ENCODE measurements at regions not wholly inside any gene's neighbourhood (a gene's known extent, or its start where the extent isn't known, plus 50 kb on each side); places are given as distances from the start of the nearest gene placed in this dataset.

DNA sequence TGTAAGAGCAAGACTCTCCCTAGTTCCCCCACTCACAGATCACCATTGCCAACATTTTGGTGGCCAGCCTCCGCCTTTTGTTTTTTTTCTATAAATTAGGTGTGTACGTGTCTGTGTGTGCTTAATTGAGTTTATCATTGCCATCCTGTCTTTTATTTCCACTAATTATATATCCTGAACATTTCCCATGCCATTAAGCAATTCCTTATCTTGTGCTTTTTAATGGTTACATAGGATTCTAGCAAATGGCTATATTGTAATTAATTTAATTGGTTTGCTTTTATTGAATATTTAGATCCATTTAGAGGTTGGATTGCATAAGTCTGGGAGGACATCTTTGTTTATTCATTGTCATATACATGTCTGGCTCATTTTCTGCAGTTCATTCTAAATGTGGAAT, 107.3 kb upstream of the RTL1 start:
- Histone ChIP-seq H3K27me3 (ENCODE audit: control insufficient read depth in 1 of 2, insufficient read depth in 2 of 2, low read length in 2 of 2) (no peaks in the 10 kb centered on the region), H3K36me3 (ENCODE audit: control insufficient read depth in 2 of 2, insufficient read depth in 2 of 2, low read length in 2 of 2) (no peaks in the 10 kb centered on the region), H3K9me3 (ENCODE audit: control insufficient read depth in 2 of 2, low read length in 2 of 2) (peaks cover 0 to 2% of the 10 kb centered on the region in 2 donors), H3K4me1 (ENCODE audit: control insufficient read depth, insufficient read depth, low read length) (no peaks in the 10 kb centered on the region), H3K9ac (ENCODE audit: low read length in 2 of 2) (no peak overlapping the region), H3K4me3 (ENCODE audit: low read length in 2 of 2) (no peak overlapping the region), H3K27ac (ENCODE audit: low read length) (no peak overlapping the region)

DNA sequence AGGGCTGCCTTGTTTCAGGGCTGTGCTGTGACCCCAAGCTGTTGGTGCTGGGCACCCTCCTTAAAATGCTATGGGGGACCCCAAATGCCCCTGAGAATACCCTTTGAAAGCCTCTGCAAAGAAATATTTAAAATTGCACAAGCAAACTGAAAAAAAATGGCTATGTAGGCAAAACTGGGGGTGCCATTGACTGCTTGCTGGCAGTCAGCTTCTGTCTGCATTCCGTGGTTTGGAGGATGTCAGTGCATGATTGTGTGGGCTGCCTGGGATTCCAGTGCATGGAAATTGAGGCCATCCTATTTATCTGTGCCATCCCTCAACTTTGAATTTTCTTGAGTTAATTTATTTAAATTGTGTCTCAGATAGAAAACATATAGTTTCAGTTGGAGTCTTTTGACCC, 113.7 kb upstream of the RTL1 start:
- H3K9ac ChIP-seq (ENCODE audit: low read length in 2 of 2) = no peak overlapping the region
- no peak overlapping the region for H3K27ac ChIP-seq (ENCODE audit: low read length)
- H3K27me3 ChIP-seq (ENCODE audit: control insufficient read depth in 1 of 2, insufficient read depth in 2 of 2, low read length in 2 of 2) = peaks cover 0 to 4% of the 10 kb centered on the region in 2 donors
- H3K4me1 ChIP-seq (ENCODE audit: control insufficient read depth, insufficient read depth, low read length) = no peaks in the 10 kb centered on the region
- peaks cover 0 to under 1% of the 10 kb centered on the region in 2 donors for H3K9me3 ChIP-seq (ENCODE audit: control insufficient read depth in 2 of 2, low read length in 2 of 2)
- no peaks in the 10 kb centered on the region for H3K36me3 ChIP-seq (ENCODE audit: control insufficient read depth in 2 of 2, insufficient read depth in 2 of 2, low read length in 2 of 2)
- H3K4me3 ChIP-seq (ENCODE audit: low read length in 2 of 2) = no peak overlapping the region

DNA sequence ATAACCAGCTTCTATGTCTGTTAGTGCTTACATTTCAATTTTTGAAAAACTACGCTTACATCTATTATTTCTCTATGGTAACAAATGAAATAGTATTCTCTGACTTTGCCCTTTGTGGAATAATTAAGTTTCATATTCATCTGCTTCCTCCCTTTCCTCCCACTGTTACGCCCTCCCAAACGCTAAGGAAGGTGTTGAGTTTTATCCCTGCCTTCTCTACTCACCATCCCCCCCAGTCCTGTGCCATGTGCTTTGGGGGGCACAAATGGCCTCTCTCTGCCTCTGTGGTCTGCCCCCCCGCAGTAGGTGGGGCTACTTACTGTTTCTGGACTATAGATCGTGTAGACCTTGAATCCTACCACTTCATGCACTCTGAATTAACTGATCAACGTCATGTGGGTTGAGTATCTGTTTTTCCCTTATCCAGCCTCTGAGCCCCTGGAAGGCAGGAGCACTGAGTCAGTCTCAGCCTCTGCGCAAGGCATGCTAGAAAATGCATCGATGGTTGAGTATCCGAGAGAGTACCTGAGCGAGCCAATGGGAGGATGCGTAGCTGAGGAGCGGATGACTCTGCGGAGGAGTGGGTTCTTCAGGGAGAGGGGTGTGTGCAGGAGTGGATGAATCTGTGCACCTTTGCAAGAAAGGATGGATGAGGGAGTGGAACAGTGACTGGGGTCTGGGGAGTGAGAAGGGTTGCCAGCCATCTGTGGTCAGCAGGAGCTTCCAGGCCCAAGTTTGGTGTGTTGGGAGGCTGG, 114.5 kb upstream of the RTL1 start:
- H3K4me1 ChIP-seq (ENCODE audit: control insufficient read depth, insufficient read depth, low read length) = no peaks in the 10 kb centered on the region
- H3K4me3 ChIP-seq (ENCODE audit: low read length in 2 of 2) = no peak overlapping the region
- H3K27ac ChIP-seq (ENCODE audit: low read length) = no peak overlapping the region
- no peak overlapping the region for H3K9ac ChIP-seq (ENCODE audit: low read length in 2 of 2)
- no peaks in the 10 kb centered on the region for H3K36me3 ChIP-seq (ENCODE audit: control insufficient read depth in 2 of 2, insufficient read depth in 2 of 2, low read length in 2 of 2)
- H3K9me3 ChIP-seq (ENCODE audit: control insufficient read depth in 2 of 2, low read length in 2 of 2) = no peaks in the 10 kb centered on the region
- peaks cover 0 to 4% of the 10 kb centered on the region in 2 donors for H3K27me3 ChIP-seq (ENCODE audit: control insufficient read depth in 1 of 2, insufficient read depth in 2 of 2, low read length in 2 of 2)

DNA sequence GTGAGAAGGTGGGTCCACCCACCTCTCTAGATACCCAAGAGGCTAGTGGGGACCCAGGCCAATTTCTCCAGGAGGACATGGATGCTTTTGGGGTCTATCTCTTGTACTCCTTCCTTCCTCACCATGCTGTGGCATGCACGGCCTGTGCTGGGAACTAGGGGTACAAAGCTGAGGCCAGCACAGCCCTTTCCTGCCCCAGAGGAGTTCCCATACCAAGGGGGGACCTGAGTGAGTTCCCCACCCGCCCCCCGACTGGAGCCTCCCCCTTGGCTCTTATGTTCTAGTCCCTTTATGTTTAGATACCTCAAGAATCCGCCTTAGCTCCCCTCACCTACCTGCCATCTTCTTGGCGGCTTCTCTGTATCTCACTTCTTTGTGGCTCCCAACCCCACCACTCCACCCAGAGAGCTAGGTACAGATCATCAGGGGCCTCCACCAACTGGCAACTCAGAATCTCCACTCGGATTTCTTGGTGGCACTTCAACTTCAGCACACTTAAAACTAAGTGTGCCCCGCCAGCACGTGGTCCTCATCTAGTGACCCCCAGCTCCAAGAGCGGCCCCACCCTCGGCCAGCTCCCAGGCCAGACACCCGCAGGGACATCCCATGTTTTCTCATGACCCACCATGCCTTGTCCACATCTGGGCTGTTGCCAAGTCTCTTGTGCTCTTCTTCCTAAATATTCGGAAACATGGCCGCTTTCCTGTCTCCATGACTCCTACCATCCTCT, 115.2 kb upstream of the RTL1 start:
- H3K9ac ChIP-seq (ENCODE audit: low read length in 2 of 2) = no peak overlapping the region
- no peak overlapping the region for H3K4me3 ChIP-seq (ENCODE audit: low read length in 2 of 2)
- peaks cover 0 to 4% of the 10 kb centered on the region in 2 donors for H3K27me3 ChIP-seq (ENCODE audit: control insufficient read depth in 1 of 2, insufficient read depth in 2 of 2, low read length in 2 of 2)
- no peaks in the 10 kb centered on the region for H3K36me3 ChIP-seq (ENCODE audit: control insufficient read depth in 2 of 2, insufficient read depth in 2 of 2, low read length in 2 of 2)
- H3K27ac ChIP-seq (ENCODE audit: low read length) = no peak overlapping the region
- H3K4me1 ChIP-seq (ENCODE audit: control insufficient read depth, insufficient read depth, low read length) = no peaks in the 10 kb centered on the region
- no peaks in the 10 kb centered on the region for H3K9me3 ChIP-seq (ENCODE audit: control insufficient read depth in 2 of 2, low read length in 2 of 2)

GRCh38 chr14:101019541-101019940, 116.0 kb upstream of the RTL1 start:
- Histone ChIP-seq H3K4me3 (ENCODE audit: low read length in 2 of 2) (no peak overlapping the region), H3K9me3 (ENCODE audit: control insufficient read depth in 2 of 2, low read length in 2 of 2) (peaks cover 0 to 5% of the 10 kb centered on the region in 2 donors), H3K27me3 (ENCODE audit: control insufficient read depth in 1 of 2, insufficient read depth in 2 of 2, low read length in 2 of 2) (peaks cover 0 to 8% of the 10 kb centered on the region in 2 donors), H3K27ac (ENCODE audit: low read length) (no peak overlapping the region), H3K9ac (ENCODE audit: low read length in 2 of 2) (no peak overlapping the region), H3K4me1 (ENCODE audit: control insufficient read depth, insufficient read depth, low read length) (no peaks in the 10 kb centered on the region), H3K36me3 (ENCODE audit: control insufficient read depth in 2 of 2, insufficient read depth in 2 of 2, low read length in 2 of 2) (no peaks in the 10 kb centered on the region)

DNA sequence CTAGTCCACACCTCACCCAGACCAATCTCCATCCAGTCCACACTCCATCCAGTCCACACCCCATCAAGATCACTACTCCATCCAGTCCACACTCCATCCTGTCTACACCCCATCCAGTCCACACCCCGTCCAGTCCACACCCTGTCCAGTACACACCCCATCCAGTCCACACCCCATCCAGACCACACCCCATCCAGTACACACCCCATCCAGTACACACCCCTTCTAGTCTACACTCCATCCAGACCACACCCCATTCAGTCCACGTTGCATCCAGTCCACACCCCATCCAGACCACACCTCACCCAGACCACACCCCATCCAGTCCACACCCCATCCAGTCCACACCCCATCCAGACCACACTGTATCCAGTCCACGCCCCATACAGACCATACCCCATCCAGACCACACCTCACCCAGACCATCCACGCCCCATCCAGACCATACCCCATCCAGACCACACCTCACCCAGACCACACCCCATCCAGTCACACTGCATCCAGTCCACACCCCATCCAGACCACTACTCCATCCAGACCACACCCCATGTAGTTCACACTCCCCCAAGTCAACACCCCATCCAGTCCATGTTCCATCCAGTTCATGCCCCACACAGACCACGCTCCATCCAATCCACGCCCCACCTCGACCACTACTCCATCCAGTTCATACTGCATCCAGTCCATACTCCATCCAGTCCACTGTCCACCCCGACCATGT, 116.6 kb upstream of the RTL1 start:
- Histone ChIP-seq H3K4me3 (ENCODE audit: low read length in 2 of 2) (no peak overlapping the region), H3K4me1 (ENCODE audit: control insufficient read depth, insufficient read depth, low read length) (no peaks in the 10 kb centered on the region), H3K9me3 (ENCODE audit: control insufficient read depth in 2 of 2, low read length in 2 of 2) (peaks cover under 1 to 5% of the 10 kb centered on the region in 2 donors), H3K27ac (ENCODE audit: low read length) (no peak overlapping the region), H3K9ac (ENCODE audit: low read length in 2 of 2) (no peak overlapping the region), H3K27me3 (ENCODE audit: control insufficient read depth in 1 of 2, insufficient read depth in 2 of 2, low read length in 2 of 2) (peaks cover 0 to 8% of the 10 kb centered on the region in 2 donors), H3K36me3 (ENCODE audit: control insufficient read depth in 2 of 2, insufficient read depth in 2 of 2, low read length in 2 of 2) (no peaks in the 10 kb centered on the region)

- Histone ChIP-seq H3K9ac (ENCODE audit: low read length in 2 of 2) (no peak overlapping the region), H3K4me1 (ENCODE audit: control insufficient read depth, insufficient read depth, low read length) (no peaks in the 10 kb centered on the region), H3K27me3 (ENCODE audit: control insufficient read depth in 1 of 2, insufficient read depth in 2 of 2, low read length in 2 of 2) (peaks cover 0 to 8% of the 10 kb centered on the region in 2 donors), H3K9me3 (ENCODE audit: control insufficient read depth in 2 of 2, low read length in 2 of 2) (peaks cover 3 to 5% of the 10 kb centered on the region in 2 donors), H3K36me3 (ENCODE audit: control insufficient read depth in 2 of 2, insufficient read depth in 2 of 2, low read length in 2 of 2) (no peaks in the 10 kb centered on the region), H3K4me3 (ENCODE audit: low read length in 2 of 2) (no peak overlapping the region), H3K27ac (ENCODE audit: low read length) (no peak overlapping the region)
These were observed 117.4 kb upstream of the RTL1 start for GRCh38 chr14:101020834-101021370.

- Histone ChIP-seq H3K4me1 (ENCODE audit: control insufficient read depth, insufficient read depth, low read length) (no peaks in the 10 kb centered on the region), H3K27me3 (ENCODE audit: control insufficient read depth in 1 of 2, insufficient read depth in 2 of 2, low read length in 2 of 2) (peaks cover 0 to 8% of the 10 kb centered on the region in 2 donors), H3K36me3 (ENCODE audit: control insufficient read depth in 2 of 2, insufficient read depth in 2 of 2, low read length in 2 of 2) (no peaks in the 10 kb centered on the region), H3K9me3 (ENCODE audit: control insufficient read depth in 2 of 2, low read length in 2 of 2) (peaks cover 3 to 5% of the 10 kb centered on the region in 2 donors), H3K9ac (ENCODE audit: low read length in 2 of 2) (no peak overlapping the region), H3K27ac (ENCODE audit: low read length) (no peak overlapping the region), H3K4me3 (ENCODE audit: low read length in 2 of 2) (no peak overlapping the region)
These were observed 118.6 kb upstream of the RTL1 start for GRCh38 chr14:101022121-101022520.

- Histone ChIP-seq H3K9ac (ENCODE audit: low read length in 2 of 2) (no peak overlapping the region), H3K27ac (ENCODE audit: low read length) (no peak overlapping the region)
These were observed 119.5 kb upstream of the RTL1 start for GRCh38 chr14:101022916-101023435.

DNA sequence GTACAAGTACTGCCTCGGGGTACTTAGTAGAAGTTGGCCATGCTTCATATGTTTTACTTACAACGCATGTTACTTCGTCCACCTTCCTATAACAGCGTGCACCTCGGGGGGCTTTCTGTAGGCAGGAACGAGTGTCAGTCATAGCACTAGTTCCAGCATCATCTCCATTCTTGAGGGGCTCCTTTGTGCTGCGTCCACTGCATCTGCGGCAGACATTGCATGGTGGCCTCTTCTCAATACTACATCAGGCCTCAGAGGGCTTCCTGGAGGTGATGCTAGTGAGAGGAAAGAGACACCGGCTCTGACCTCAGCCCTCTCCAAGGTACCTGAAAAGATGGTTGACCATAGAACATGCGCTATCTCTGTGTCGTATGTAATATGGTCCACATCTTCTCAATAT, 121.2 kb upstream of the RTL1 start:
- Histone ChIP-seq H3K36me3 (ENCODE audit: control insufficient read depth in 2 of 2, insufficient read depth in 2 of 2, low read length in 2 of 2) (no peaks in the 10 kb centered on the region), H3K4me1 (ENCODE audit: control insufficient read depth, insufficient read depth, low read length) (no peaks in the 10 kb centered on the region)

More at GRCh38 chr14:101022916-101023435, 119.5 kb upstream of the RTL1 start:
- no peaks in the 10 kb centered on the region for H3K4me1 ChIP-seq (ENCODE audit: control insufficient read depth, insufficient read depth, low read length)
- H3K27me3 ChIP-seq (ENCODE audit: control insufficient read depth in 1 of 2, insufficient read depth in 2 of 2, low read length in 2 of 2) = peaks cover 0 to 8% of the 10 kb centered on the region in 2 donors
- peaks cover 3 to 5% of the 10 kb centered on the region in 2 donors for H3K9me3 ChIP-seq (ENCODE audit: control insufficient read depth in 2 of 2, low read length in 2 of 2)
- H3K36me3 ChIP-seq (ENCODE audit: control insufficient read depth in 2 of 2, insufficient read depth in 2 of 2, low read length in 2 of 2) = no peaks in the 10 kb centered on the region
- H3K4me3 ChIP-seq (ENCODE audit: low read length in 2 of 2) = no peak overlapping the region

More for the DNA sequence above, 121.2 kb upstream of the RTL1 start:
- Histone ChIP-seq H3K9ac (ENCODE audit: low read length in 2 of 2) (no peak overlapping the region), H3K27me3 (ENCODE audit: control insufficient read depth in 1 of 2, insufficient read depth in 2 of 2, low read length in 2 of 2) (peaks cover 0 to 8% of the 10 kb centered on the region in 2 donors), H3K4me3 (ENCODE audit: low read length in 2 of 2) (no peak overlapping the region), H3K9me3 (ENCODE audit: control insufficient read depth in 2 of 2, low read length in 2 of 2) (peaks cover 3 to 5% of the 10 kb centered on the region in 2 donors), H3K27ac (ENCODE audit: low read length) (no peak overlapping the region)

All from stomach smooth muscle (tissue), 2 donors.